H1 (cell line): ENCODE measurements at regions not wholly inside any gene's neighbourhood (a gene's known extent, or its start where the extent isn't known, plus 50 kb on each side); places are given as distances from the start of the nearest gene placed in this dataset.

ENCODE experiments used
- CTCF ChIA-PET: fragments of 300-600 bp; sonication (Branson Sonifier 250); formaldehyde crosslinking; loops from one replicate; lab custom pipeline; 2021; ENCODE audit not compliant: partially characterized antibody; lab: Charles Lee
- POLR2A ChIA-PET: fragments of 300-600 bp; sonication (Branson Sonifier 250); formaldehyde crosslinking; loops from one replicate; lab custom pipeline; 2021; ENCODE audit warnings: inconsistent platforms; ENCODE audit not compliant: partially characterized antibody; lab: Charles Lee
- DNase-seq, 2 experiments: peaks; one replicate each; pipeline versions ENCODE4 v3.0.0 to v3.0.0-alpha.2; 2010 to 2022; ENCODE audit warnings: low spot score in 2 of 2, low read depth in 1 of 2, mixed read lengths in 1 of 2
- FAIRE-seq: peaks from 2 replicates; lab custom pipeline; 2011; peaks lifted over from hg19 to GRCh38; lab: Jason Lieb, UNC
- H2AFZ ChIP-seq: 2 replicates; pipeline ENCODE4 v1.8.1; 2012; ENCODE audit warnings: low read length, inconsistent platforms
- H2AK5ac ChIP-seq: 2 replicates; pipeline ENCODE4 v1.6.1; 2013; ENCODE audit warnings: low read depth, low read length
- H2BK120ac ChIP-seq: replicated peaks from 2 replicates; pipeline ENCODE3; 2013; ENCODE audit warnings: low read depth, low read length, inconsistent platforms
- H2BK12ac ChIP-seq: 2 replicates; pipeline ENCODE4 v1.6.1; 2013; ENCODE audit warnings: low read depth, low read length
- H2BK15ac ChIP-seq: 2 replicates; pipeline ENCODE4 v1.6.1; 2013; ENCODE audit warnings: low read length
- H2BK20ac ChIP-seq: 2 replicates; pipeline ENCODE4 v1.6.1; 2013; ENCODE audit warnings: low read length
- H2BK5ac ChIP-seq: 2 replicates; pipeline ENCODE4 v1.6.1; 2013; ENCODE audit warnings: low read depth, low read length
- H3K14ac ChIP-seq: 2 replicates; pipeline ENCODE4 v1.6.1; 2013; ENCODE audit warnings: inconsistent platforms; ENCODE audit not compliant: insufficient read length
- H3K18ac ChIP-seq: 2 replicates; pipeline ENCODE4 v1.6.1; 2013; ENCODE audit warnings: low read length; ENCODE audit errors: extremely low read depth
- H3K23ac ChIP-seq: 2 replicates; pipeline ENCODE4 v1.6.1; 2013; ENCODE audit warnings: inconsistent platforms; ENCODE audit not compliant: insufficient read length
- H3K23me2 ChIP-seq: 2 replicates; pipeline ENCODE4 v1.6.1; 2013; ENCODE audit warnings: low read depth, low read length
- H3K27ac ChIP-seq: 2 replicates; pipeline ENCODE4 v1.6.1; 2011; ENCODE audit warnings: low read depth, low read length, inconsistent platforms
- H3K27me3 ChIP-seq, 4 experiments: replicated peaks in 1 of 4; 1 replicate in 1 of 4; 2 replicates in 3 of 4; pipeline versions ENCODE4 v1.6.1 to v1.8.1; 2011 to 2013; ENCODE audit warnings: low read length in 3 of 4, mild to moderate bottlenecking in 3 of 4, inconsistent platforms in 2 of 4, mixed read lengths in 2 of 4, moderate library complexity in 1 of 4; ENCODE audit not compliant: control insufficient read depth in 3 of 4, insufficient read depth in 3 of 4; ENCODE audit errors: extremely low read depth in 1 of 4
- H3K36me3 ChIP-seq, 4 experiments: 2 replicates each; pipeline versions ENCODE4 v1.6.1 to v1.8.1; 2011 to 2013; ENCODE audit warnings: mild to moderate bottlenecking in 4 of 4, low read length in 3 of 4, moderate library complexity in 2 of 4, control low read depth in 1 of 4, inconsistent platforms in 1 of 4; ENCODE audit not compliant: insufficient read depth in 4 of 4, control insufficient read depth in 2 of 4
- H3K4ac ChIP-seq: replicated peaks from 2 replicates; pipeline ENCODE3; 2013; ENCODE audit warnings: low read length, low read depth, mixed read lengths, inconsistent platforms; ENCODE audit not compliant: insufficient read length
- H3K4me1 ChIP-seq, 4 experiments: replicated peaks in 1 of 4; 1 replicate in 1 of 4; 2 replicates in 3 of 4; pipeline versions ENCODE4 v1.6.1 to v1.8.1; 2011 to 2013; ENCODE audit warnings: low read length in 3 of 4, inconsistent platforms in 2 of 4, mixed read lengths in 1 of 4; ENCODE audit not compliant: insufficient read depth in 4 of 4, control insufficient read depth in 3 of 4
- H3K4me2 ChIP-seq, 2 experiments: 2 replicates each; pipeline versions ENCODE4 v1.6.1 to v1.8.1; 2011 to 2013; ENCODE audit warnings: low read depth in 2 of 2, low read length in 2 of 2, control low read depth in 1 of 2, inconsistent platforms in 1 of 2, mild to moderate bottlenecking in 1 of 2; ENCODE audit not compliant: insufficient read depth in 1 of 2
- H3K4me3 ChIP-seq, 4 experiments: fragments of 200-600, 300-600 bp in 1 of 4; sonication (generic), shearing (Covaris generic), sonication (Bioruptor Twin) in 1 of 4; 2 replicates each; pipeline versions ENCODE4 v1.5.1 to v1.8.1; 2011 to 2016; ENCODE audit warnings: low read length in 4 of 4, low read depth in 3 of 4, control low read depth in 2 of 4, inconsistent platforms in 2 of 4, mild to moderate bottlenecking in 2 of 4, mixed read lengths in 1 of 4, moderate library complexity in 1 of 4; ENCODE audit not compliant: insufficient read depth in 2 of 4; ENCODE audit errors: extremely low read depth in 1 of 4
- H3K56ac ChIP-seq: replicated peaks from 2 replicates; pipeline ENCODE3; 2013; ENCODE audit warnings: low read depth, mild to moderate bottlenecking, mixed read lengths, low read length, inconsistent platforms; ENCODE audit not compliant: insufficient read length
- H3K79me1 ChIP-seq: 2 replicates; pipeline ENCODE4 v1.6.1; 2013; ENCODE audit warnings: low read depth, low read length, control low read depth
- H3K79me2 ChIP-seq, 2 experiments: 2 replicates each; pipeline versions ENCODE4 v1.6.1 to v1.8.1; 2012 to 2013; ENCODE audit warnings: low read length in 2 of 2, mild to moderate bottlenecking in 2 of 2, inconsistent platforms in 1 of 2; ENCODE audit not compliant: insufficient read depth in 2 of 2, control insufficient read depth in 1 of 2
- H3K9ac ChIP-seq, 4 experiments: replicated peaks in 1 of 4; 1 replicate in 1 of 4; 2 replicates in 3 of 4; pipeline versions ENCODE4 v1.6.1 to v1.8.1; 2011 to 2013; ENCODE audit warnings: low read depth in 3 of 4, low read length in 3 of 4, control low read depth in 2 of 4, mild to moderate bottlenecking in 2 of 4, moderate library complexity in 2 of 4, inconsistent platforms in 1 of 4; ENCODE audit errors: extremely low read depth in 1 of 4
- H3K9me3 ChIP-seq, 2 experiments: 2 replicates each; pipeline versions ENCODE4 v1.6.1 to v1.8.1; 2012 to 2013; ENCODE audit warnings: mild to moderate bottlenecking in 2 of 2, moderate library complexity in 2 of 2, control low read depth in 1 of 2, inconsistent platforms in 1 of 2, low read depth in 1 of 2, low read length in 1 of 2, mixed read lengths in 1 of 2; ENCODE audit not compliant: insufficient read depth in 2 of 2
- H4K20me1 ChIP-seq, 2 experiments: replicated peaks in 1 of 2; 2 replicates each; pipeline versions ENCODE3 to v1.8.1; 2011 to 2013; ENCODE audit warnings: inconsistent platforms in 2 of 2, low read length in 2 of 2, mild to moderate bottlenecking in 1 of 2; ENCODE audit not compliant: insufficient read depth in 2 of 2, control insufficient read depth in 1 of 2
- H4K5ac ChIP-seq: 2 replicates; pipeline ENCODE4 v1.6.1; 2013; ENCODE audit warnings: low read length, low read depth, mixed read lengths, inconsistent platforms; ENCODE audit not compliant: insufficient read length
- H4K8ac ChIP-seq: 2 replicates; pipeline ENCODE4 v1.8.0; 2013; ENCODE audit warnings: mild to moderate bottlenecking, moderate library complexity, low read length, inconsistent platforms; ENCODE audit not compliant: insufficient read depth; ENCODE audit errors: extremely low read depth
- H4K91ac ChIP-seq: replicated peaks from 2 replicates; pipeline ENCODE3; 2013; ENCODE audit warnings: low read length, mixed read lengths, inconsistent platforms; ENCODE audit not compliant: insufficient read length
- POLR2A ChIP-seq, 2 experiments: IDR thresholded peaks; 1 replicate in 1 of 2; 2 replicates in 1 of 2; pipeline ENCODE4 v1.6.1; 2011; ENCODE audit warnings: low read depth in 2 of 2, low read length in 2 of 2, mild to moderate bottlenecking in 2 of 2; ENCODE audit errors: control extremely low read depth in 1 of 2
- RXRA ChIP-seq: IDR thresholded peaks from 2 replicates; pipeline ENCODE4 v1.6.1; 2011; ENCODE audit warnings: low read depth, mild to moderate bottlenecking, low read length, moderate library complexity; ENCODE audit not compliant: insufficient read depth
- WGBS, 2 experiments: shearing (Covaris generic) in 1 of 2; methylation state at CpG; one replicate each; pipeline versions ENCODE4 v1.1.6 to v1.1.7; 2013 to 2015; ENCODE audit warnings: low lambda C conversion rate in 2 of 2, mixed read lengths in 2 of 2, inconsistent platforms in 1 of 2, low coverage in 1 of 2, missing lambda C conversion rate in 1 of 2; ENCODE audit not compliant: insufficient replicate concordance in 2 of 2, insufficient coverage in 1 of 2, insufficient read length in 1 of 2; ENCODE audit errors: extremely low coverage in 1 of 2, missing lambda C conversion rate in 1 of 2; 5-methylcytosine and 5-hydroxymethylcytosine counted together

DNA sequence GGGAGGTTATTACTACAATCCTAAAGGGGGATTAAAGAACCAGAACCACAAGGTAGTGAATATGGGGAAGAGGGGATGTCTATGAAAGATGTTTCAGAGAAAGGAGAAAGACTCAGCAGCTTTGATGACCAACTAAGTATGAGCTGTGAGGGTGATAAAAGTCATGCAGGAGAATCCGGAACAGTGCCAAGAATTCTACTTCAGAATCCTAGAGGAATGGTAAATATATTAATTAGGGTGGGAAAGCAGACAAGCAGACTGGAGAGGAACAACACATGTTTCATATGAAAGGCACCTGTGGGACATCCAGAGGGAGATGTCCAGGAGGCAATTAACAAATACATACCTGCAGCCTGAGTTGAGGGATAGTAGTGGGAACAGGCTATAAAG is 642.2 kb upstream of the DIPK2B start:
- Histone ChIP-seq H3K14ac (no peak overlapping the region), H2BK15ac (no peak overlapping the region), H3K4ac (no peak overlapping the region), H4K8ac (no peak overlapping the region), H3K56ac (no peak overlapping the region), H3K4me2 (no peak overlapping the region), H2AFZ (no peak overlapping the region), H3K9ac (no peak overlapping the region), H3K9me3 (no peaks in the 10 kb centered on the region), H3K27me3 (no peaks in the 10 kb centered on the region), H3K79me1 (no peaks in the 10 kb centered on the region), H3K4me3 (no peak overlapping the region), H2BK12ac (no peak overlapping the region), H4K5ac (no peak overlapping the region), H3K79me2 (peaks cover 4 to 95% of the 10 kb centered on the region in 2 experiments; a peak in 2 of 4 replicates), H2BK5ac (no peak overlapping the region), H2BK120ac (no peak overlapping the region), H3K36me3 (peaks cover 8 to 75% (median 30%) of the 10 kb centered on the region in 4 experiments), H2BK20ac (no peak overlapping the region), H3K27ac (no peak overlapping the region), H3K4me1 (no peaks in the 10 kb centered on the region; a peak in 1 of 7 replicates), H4K91ac (no peak overlapping the region), H3K23me2 (no peaks in the 10 kb centered on the region), H3K18ac (no peak overlapping the region), H4K20me1 (peaks cover 0 to 9% of the 10 kb centered on the region in 2 experiments), H3K23ac (no peak overlapping the region), H2AK5ac (no peak overlapping the region)
- DNase-seq (no peak), FAIRE-seq (peak; percentile 55)
- TF ChIP-seq RXRA (no peak), POLR2A (IDR thresholded peaks at IDR 0.05; ENCODE audit: control extremely low read depth in 1 of 2, low read depth in 2 of 2, low read length in 2 of 2) (no peak)
- ChIA-PET POLR2A (interaction anchor here (1.0 to 2.6 kb wide), 5 partner anchors 9 to 16 kb away, joined by 3 to 12 read pairs (median 4); no protein-coding TSS in a partner anchor), CTCF (interaction anchor here (0.8 kb wide), 1 partner anchor 19 kb away, joined by 3 read pairs; no protein-coding TSS in a partner anchor)
- WGBS, 2 experiments: 100% methylated on average over 1 of the region's 1 CpG; no CpG with 5 or more reads in 1 of the 2 experiments
